ENCODE measurements at regions not wholly inside any gene's neighbourhood (a gene's known extent, or its start where the extent isn't known, plus 50 kb on each side); places are given as distances from the start of the nearest gene placed in this dataset.

DNA sequence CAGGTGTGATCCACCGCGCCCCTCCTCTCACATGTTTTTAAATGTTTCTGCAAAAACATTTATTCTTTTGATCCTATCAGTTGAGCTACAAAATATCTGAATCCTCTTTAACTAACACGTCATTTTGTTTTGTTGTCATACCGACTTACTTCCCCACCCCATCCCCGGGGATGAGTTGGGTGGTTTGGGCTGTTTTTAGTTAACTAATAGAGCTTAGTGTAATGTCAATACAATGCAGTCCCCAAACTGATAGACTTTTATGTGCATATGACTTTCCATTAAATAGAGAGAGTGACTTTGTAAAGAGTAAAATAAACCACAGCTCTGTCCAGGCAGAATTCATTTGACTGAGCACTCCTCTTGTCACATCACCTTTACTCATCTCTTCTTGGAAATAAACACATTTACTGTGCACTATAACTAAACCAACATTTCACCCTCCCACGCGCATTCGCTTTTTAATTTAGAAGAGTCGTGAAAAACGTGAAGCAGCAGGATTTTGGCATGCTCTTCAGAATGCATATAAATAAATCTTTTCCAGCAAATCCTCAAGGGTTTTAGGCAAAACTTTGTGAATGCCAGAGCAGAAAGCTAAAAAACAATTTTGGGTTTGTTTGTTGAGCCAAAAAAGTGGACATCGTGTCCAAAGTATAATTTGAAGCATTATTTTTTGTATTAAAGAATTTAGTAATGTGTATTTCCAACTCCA lies 187.4 kb upstream of the MGMT start:
- TF ChIP-seq POLR2AphosphoS5 (IDR thresholded peaks at IDR 0.05; ENCODE audit: low read depth, low read length) (no peak), SIN3A (IDR thresholded peaks at IDR 0.05; ENCODE audit: borderline replicate concordance, insufficient read depth, low read length) (no peak), FOXP2 (optimal IDR thresholded peaks at IDR 0.05; ENCODE audit: borderline replicate concordance, extremely low read depth, extremely low read length, insufficient read depth) (no peak)
- TF ChIP-seq, protein P1, sequence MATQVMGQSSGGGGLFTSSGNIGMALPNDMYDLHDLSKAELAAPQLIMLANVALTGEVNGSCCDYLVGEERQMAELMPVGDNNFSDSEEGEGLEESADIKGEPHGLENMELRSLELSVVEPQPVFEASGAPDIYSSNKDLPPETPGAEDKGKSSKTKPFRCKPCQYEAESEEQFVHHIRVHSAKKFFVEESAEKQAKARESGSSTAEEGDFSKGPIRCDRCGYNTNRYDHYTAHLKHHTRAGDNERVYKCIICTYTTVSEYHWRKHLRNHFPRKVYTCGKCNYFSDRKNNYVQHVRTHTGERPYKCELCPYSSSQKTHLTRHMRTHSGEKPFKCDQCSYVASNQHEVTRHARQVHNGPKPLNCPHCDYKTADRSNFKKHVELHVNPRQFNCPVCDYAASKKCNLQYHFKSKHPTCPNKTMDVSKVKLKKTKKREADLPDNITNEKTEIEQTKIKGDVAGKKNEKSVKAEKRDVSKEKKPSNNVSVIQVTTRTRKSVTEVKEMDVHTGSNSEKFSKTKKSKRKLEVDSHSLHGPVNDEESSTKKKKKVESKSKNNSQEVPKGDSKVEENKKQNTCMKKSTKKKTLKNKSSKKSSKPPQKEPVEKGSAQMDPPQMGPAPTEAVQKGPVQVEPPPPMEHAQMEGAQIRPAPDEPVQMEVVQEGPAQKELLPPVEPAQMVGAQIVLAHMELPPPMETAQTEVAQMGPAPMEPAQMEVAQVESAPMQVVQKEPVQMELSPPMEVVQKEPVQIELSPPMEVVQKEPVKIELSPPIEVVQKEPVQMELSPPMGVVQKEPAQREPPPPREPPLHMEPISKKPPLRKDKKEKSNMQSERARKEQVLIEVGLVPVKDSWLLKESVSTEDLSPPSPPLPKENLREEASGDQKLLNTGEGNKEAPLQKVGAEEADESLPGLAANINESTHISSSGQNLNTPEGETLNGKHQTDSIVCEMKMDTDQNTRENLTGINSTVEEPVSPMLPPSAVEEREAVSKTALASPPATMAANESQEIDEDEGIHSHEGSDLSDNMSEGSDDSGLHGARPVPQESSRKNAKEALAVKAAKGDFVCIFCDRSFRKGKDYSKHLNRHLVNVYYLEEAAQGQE (IDR thresholded peaks at IDR 0.05; ENCODE audit: insufficient read depth in 1 of 2, low read depth in 2 of 2, low read length in 2 of 2), result no peak

DNA sequence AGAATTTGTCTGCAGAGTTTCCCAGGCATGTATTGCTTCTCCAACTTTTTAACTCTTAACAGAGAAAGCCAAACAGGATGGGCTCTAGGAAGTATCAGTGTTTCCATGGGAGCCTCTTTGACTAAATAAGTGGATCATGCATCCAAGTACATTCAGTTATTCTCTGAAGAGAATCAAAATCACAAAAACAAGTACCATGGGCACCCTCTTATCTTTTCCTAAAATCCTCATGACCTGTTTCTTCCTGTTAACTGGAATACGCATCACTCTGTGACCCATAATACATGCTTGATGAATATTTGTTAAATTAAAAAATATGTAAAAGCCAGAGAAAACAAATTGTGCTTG lies 186.9 kb upstream of the MGMT start:
- TF ChIP-seq SIN3A (IDR thresholded peaks at IDR 0.05; ENCODE audit: borderline replicate concordance, insufficient read depth, low read length) (no peak), FOXP2 (optimal IDR thresholded peaks at IDR 0.05; ENCODE audit: borderline replicate concordance, extremely low read depth, extremely low read length, insufficient read depth) (no peak), TAF1 (IDR thresholded peaks at IDR 0.05; ENCODE audit: borderline replicate concordance, insufficient read depth, low read length) (no peak), POLR2AphosphoS5 (IDR thresholded peaks at IDR 0.05; ENCODE audit: low read depth, low read length) (no peak)
- TF ChIP-seq, protein P1 (IDR thresholded peaks at IDR 0.05; ENCODE audit: insufficient read depth in 1 of 2, low read depth in 2 of 2, low read length in 2 of 2), result no peak

DNA sequence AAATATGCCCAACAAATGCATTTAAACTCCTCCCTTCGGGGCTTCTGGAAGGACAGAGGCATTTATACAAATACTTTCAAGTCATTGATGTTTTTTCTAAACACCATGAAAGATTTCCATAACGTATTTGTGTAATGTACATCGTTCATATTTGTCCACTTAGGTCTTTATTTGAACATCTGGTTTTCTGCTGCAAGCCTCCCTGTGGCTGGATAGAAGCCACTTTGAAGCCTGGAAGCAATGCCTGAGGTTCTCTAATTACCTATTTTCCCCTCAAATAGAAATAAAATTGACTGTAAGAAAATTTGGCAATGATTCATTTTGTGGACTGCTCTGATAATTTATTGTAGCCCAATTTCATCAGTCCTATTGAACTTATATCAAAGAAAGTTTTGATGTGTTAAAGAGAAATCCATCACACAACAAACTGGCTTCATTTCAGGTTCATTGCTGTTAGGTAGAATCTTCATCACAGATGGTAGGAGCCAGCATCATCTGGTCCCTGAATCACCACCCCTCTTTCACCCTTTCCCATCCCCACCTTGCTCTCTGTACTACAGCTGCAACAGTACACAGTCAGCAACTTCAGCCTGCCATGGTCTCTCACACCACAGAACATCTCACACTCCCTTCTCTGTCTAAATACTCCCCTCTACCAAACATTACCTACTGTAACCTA lies 186.0 kb upstream of the MGMT start:
- TF ChIP-seq, protein P1 (IDR thresholded peaks at IDR 0.05; ENCODE audit: insufficient read depth in 1 of 2, low read depth in 2 of 2, low read length in 2 of 2), result no peak
- TF ChIP-seq TAF1 (IDR thresholded peaks at IDR 0.05; ENCODE audit: borderline replicate concordance, insufficient read depth, low read length) (no peak), POLR2AphosphoS5 (IDR thresholded peaks at IDR 0.05; ENCODE audit: low read depth, low read length) (no peak), FOXP2 (optimal IDR thresholded peaks at IDR 0.05; ENCODE audit: borderline replicate concordance, extremely low read depth, extremely low read length, insufficient read depth) (no peak), SIN3A (IDR thresholded peaks at IDR 0.05; ENCODE audit: borderline replicate concordance, insufficient read depth, low read length) (no peak)

DNA sequence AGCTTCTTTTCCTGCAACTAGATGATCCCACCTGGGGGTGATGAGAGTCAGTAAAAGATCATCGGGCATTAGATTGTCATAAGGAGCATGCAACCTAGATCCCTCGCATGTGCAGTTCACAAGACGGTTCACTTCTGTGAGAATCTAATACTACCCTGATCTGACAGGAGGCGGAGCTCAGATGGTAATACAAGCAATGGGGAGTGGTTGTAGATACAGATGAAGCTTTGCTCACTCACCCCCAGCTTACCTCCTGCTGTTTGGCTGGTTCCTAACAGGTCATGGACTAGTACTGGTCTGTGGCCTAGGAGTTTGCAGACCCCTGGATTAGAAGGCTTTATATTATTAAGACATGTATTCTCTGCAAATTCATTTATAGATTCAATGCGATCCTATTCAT lies 181.6 kb upstream of the MGMT start:
- TF ChIP-seq SIN3A (IDR thresholded peaks at IDR 0.05; ENCODE audit: borderline replicate concordance, insufficient read depth, low read length) (no peak), FOXP2 (optimal IDR thresholded peaks at IDR 0.05; ENCODE audit: borderline replicate concordance, extremely low read depth, extremely low read length, insufficient read depth) (no peak), POLR2AphosphoS5 (IDR thresholded peaks at IDR 0.05; ENCODE audit: low read depth, low read length) (no peak), TAF1 (IDR thresholded peaks at IDR 0.05; ENCODE audit: borderline replicate concordance, insufficient read depth, low read length) (no peak)
- TF ChIP-seq, protein P1 (IDR thresholded peaks at IDR 0.05; ENCODE audit: insufficient read depth in 1 of 2, low read depth in 2 of 2, low read length in 2 of 2), result no peak

Data from PFSK-1 (cell line).